Hepatocyte (in vitro differentiated cells): ENCODE measurements at regions not wholly inside any gene's neighbourhood (a gene's known extent, or its start where the extent isn't known, plus 50 kb on each side); places are given as distances from the start of the nearest gene placed in this dataset.

Experiments
- DNase-seq: peaks from one replicate; pipeline ENCODE4 v3.0.0-alpha.2; 2016; ENCODE audit warnings: low spot score
- H2AFZ ChIP-seq: fragments of 200-600 bp; sonication (generic); 2 replicates; pipeline ENCODE4 v1.6.0; 2016; ENCODE audit warnings: antibody characterized with exemption, mild to moderate bottlenecking
- H3K27ac ChIP-seq: fragments of 200-600 bp; sonication (generic); 2 replicates; pipeline ENCODE4 v1.5.1; 2016; ENCODE audit warnings: mild to moderate bottlenecking
- H3K27me3 ChIP-seq: fragments of 200-600 bp; sonication (generic); 2 replicates; pipeline ENCODE4 v1.6.1; 2016
- H3K36me3 ChIP-seq: fragments of 200-600 bp; sonication (generic); replicated peaks from 2 replicates; pipeline ENCODE4 v1.5.1; 2016; ENCODE audit warnings: low read depth; ENCODE audit not compliant: insufficient read depth
- H3K4me1 ChIP-seq: fragments of 200-600 bp; sonication (generic); 2 replicates; pipeline ENCODE4 v1.5.1; 2016; ENCODE audit warnings: mild to moderate bottlenecking, moderate library complexity; ENCODE audit not compliant: insufficient read depth
- H3K4me2 ChIP-seq: fragments of 200-600 bp; sonication (generic); 2 replicates; pipeline ENCODE4 v1.6.0; 2016
- H3K4me3 ChIP-seq: fragments of 200-600 bp; sonication (generic); 2 replicates; pipeline ENCODE4 v1.5.1; 2016; ENCODE audit warnings: mild to moderate bottlenecking
- H3K79me2 ChIP-seq: fragments of 200-600 bp; sonication (generic); 2 replicates; pipeline ENCODE4 v1.6.0; 2017; ENCODE audit warnings: mild to moderate bottlenecking
- H3K9me2 ChIP-seq: fragments of 200-600 bp; sonication (generic); replicated peaks from 2 replicates; pipeline ENCODE4 v1.6.0; 2017; ENCODE audit warnings: mild to moderate bottlenecking; ENCODE audit not compliant: insufficient read depth
- H3K9me3 ChIP-seq: fragments of 200-600 bp; sonication (generic); 2 replicates; pipeline ENCODE4 v1.5.1; 2016; ENCODE audit warnings: low read depth, mild to moderate bottlenecking
- H4K20me1 ChIP-seq: fragments of 200-600 bp; sonication (generic); 2 replicates; pipeline ENCODE4 v1.6.0; 2016; ENCODE audit warnings: mild to moderate bottlenecking; ENCODE audit not compliant: insufficient read depth, poor library complexity, severe bottlenecking
- EZH2 ChIP-seq: fragments of 200-600 bp; sonication (generic); IDR thresholded peaks from 2 replicates; pipeline ENCODE4 v1.6.1; 2016; ENCODE audit warnings: antibody characterized with exemption, mild to moderate bottlenecking, borderline replicate concordance
- EZH2phosphoT487 ChIP-seq: fragments of 200-600 bp; sonication (generic); IDR thresholded peaks from one replicate; pipeline ENCODE4 v1.6.1; 2018; ENCODE audit warnings: antibody characterized with exemption, mild to moderate bottlenecking, low read depth, moderate library complexity; ENCODE audit not compliant: unreplicated experiment, severe bottlenecking
- WGBS: methylation state at CpG from one replicate; pipeline ENCODE4 v1.1.6; 2016; ENCODE audit warnings: low lambda C conversion rate; ENCODE audit errors: missing lambda C conversion rate; 5-methylcytosine and 5-hydroxymethylcytosine counted together
- TF ChIP-seq, protein P1 (sequence below): fragments of 200-600 bp; sonication (generic); IDR thresholded peaks from 2 replicates; pipeline ENCODE4 v1.5.1; 2016; ENCODE audit warnings: antibody characterized with exemption, mild to moderate bottlenecking; ENCODE audit not compliant: poor library complexity

DNA sequence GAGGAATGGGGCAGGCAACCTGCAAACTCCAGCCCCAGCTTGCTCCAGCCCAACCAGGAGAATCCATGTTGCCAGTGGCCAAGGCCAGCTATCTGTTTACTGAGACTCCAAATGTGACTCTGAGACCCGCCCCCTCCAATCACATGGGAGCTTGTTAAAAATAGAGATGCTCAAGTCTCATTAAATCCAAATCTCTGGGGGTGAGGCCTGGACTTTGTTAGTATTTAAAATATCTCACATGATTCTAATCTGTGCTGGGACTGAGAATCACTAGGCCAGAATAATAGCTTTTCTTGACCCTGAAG is 224.2 kb upstream of the TBL1XR1 start:
- Histone ChIP-seq H3K4me1 (no peaks in the 10 kb centered on the region), H3K79me2 (no peaks in the 10 kb centered on the region), H3K4me2 (no peak overlapping the region), H4K20me1 (no peaks in the 10 kb centered on the region), H3K27ac (peak overlapping the region; percentile 57), H3K4me3 (no peak overlapping the region), H3K9me3 (no peaks in the 10 kb centered on the region), H3K36me3 (no peaks in the 10 kb centered on the region), H2AFZ (no peak overlapping the region), H3K27me3 (no peaks in the 10 kb centered on the region), H3K9me2 (no peaks in the 10 kb centered on the region)
- no peak for DNase-seq
- TF ChIP-seq, protein P1, sequence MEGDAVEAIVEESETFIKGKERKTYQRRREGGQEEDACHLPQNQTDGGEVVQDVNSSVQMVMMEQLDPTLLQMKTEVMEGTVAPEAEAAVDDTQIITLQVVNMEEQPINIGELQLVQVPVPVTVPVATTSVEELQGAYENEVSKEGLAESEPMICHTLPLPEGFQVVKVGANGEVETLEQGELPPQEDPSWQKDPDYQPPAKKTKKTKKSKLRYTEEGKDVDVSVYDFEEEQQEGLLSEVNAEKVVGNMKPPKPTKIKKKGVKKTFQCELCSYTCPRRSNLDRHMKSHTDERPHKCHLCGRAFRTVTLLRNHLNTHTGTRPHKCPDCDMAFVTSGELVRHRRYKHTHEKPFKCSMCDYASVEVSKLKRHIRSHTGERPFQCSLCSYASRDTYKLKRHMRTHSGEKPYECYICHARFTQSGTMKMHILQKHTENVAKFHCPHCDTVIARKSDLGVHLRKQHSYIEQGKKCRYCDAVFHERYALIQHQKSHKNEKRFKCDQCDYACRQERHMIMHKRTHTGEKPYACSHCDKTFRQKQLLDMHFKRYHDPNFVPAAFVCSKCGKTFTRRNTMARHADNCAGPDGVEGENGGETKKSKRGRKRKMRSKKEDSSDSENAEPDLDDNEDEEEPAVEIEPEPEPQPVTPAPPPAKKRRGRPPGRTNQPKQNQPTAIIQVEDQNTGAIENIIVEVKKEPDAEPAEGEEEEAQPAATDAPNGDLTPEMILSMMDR: no peak
- TF ChIP-seq EZH2: no peak
- TF ChIP-seq EZH2phosphoT487: no peak
- WGBS: 94% methylated on average over 1 of the region's 1 CpG

DNA sequence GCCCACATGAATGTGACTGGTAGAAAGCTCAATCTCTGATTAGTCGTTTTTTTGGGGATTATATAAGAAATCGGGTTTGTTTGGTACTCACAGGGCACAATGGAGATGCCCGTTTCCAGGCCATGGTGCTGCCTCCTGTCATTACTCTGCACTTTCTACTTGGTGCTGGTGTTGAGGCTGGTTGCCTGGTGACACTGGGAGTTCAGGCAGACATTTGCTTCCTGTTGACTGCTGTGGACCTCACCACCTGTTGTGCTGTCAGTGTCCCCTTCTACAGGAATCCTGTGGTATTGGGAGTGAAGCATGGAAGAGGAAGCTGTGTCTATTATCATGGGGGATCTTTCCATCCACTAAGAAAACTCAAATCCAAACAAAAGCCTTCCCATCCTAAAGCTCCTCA is 227.2 kb upstream of the TBL1XR1 start:
- H4K20me1 ChIP-seq: no peaks in the 10 kb centered on the region
- H3K79me2 ChIP-seq: no peaks in the 10 kb centered on the region
- no peak for DNase-seq
- H3K4me1 ChIP-seq: no peaks in the 10 kb centered on the region
- WGBS: 92% methylated on average over 3 of the region's 3 CpGs
- TF ChIP-seq, protein P1: no peak
- TF ChIP-seq EZH2phosphoT487 (no peak), EZH2 (no peak)
- H3K36me3 ChIP-seq: no peaks in the 10 kb centered on the region
- H3K9me3 ChIP-seq: no peaks in the 10 kb centered on the region
- H3K9me2 ChIP-seq: no peaks in the 10 kb centered on the region
- no peak overlapping the region for H3K4me2 ChIP-seq
- H3K27ac ChIP-seq: no peak overlapping the region
- no peak overlapping the region for H3K4me3 ChIP-seq
- no peaks in the 10 kb centered on the region for H3K27me3 ChIP-seq
- H2AFZ ChIP-seq: no peak overlapping the region

DNA sequence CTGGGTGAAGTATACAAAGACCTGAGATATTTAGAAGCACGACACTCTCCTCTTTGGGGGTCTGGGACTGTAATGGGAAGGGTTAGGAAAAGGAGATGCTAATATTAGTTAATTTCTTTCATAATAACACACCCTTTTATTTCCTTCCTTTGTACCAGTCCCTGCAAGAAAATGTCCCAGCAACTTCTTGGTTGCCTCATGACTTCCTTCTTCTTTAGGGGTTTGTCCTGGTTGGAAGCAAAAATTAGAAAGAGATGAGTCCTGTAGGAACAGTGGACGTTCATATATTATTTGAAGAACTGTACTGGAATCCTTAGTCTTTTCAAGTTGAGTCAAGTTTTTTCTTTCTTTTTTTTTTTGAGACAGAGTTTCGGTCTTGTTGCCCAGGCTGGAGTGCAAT is 227.8 kb upstream of the TBL1XR1 start:
- DNase-seq: no peak
- no peaks in the 10 kb centered on the region for H3K9me3 ChIP-seq
- TF ChIP-seq EZH2phosphoT487 (no peak), EZH2 (no peak)
- TF ChIP-seq, protein P1: no peak
- H3K27me3 ChIP-seq: no peaks in the 10 kb centered on the region
- no peak overlapping the region for H2AFZ ChIP-seq
- no peaks in the 10 kb centered on the region for H3K4me1 ChIP-seq
- H3K36me3 ChIP-seq: no peaks in the 10 kb centered on the region
- H3K27ac ChIP-seq: no peak overlapping the region
- H3K4me2 ChIP-seq: no peak overlapping the region
- H3K79me2 ChIP-seq: no peaks in the 10 kb centered on the region
- H3K9me2 ChIP-seq: no peaks in the 10 kb centered on the region
- no peaks in the 10 kb centered on the region for H4K20me1 ChIP-seq
- WGBS: 96% methylated on average over 3 of the region's 3 CpGs
- H3K4me3 ChIP-seq: no peak overlapping the region

DNA sequence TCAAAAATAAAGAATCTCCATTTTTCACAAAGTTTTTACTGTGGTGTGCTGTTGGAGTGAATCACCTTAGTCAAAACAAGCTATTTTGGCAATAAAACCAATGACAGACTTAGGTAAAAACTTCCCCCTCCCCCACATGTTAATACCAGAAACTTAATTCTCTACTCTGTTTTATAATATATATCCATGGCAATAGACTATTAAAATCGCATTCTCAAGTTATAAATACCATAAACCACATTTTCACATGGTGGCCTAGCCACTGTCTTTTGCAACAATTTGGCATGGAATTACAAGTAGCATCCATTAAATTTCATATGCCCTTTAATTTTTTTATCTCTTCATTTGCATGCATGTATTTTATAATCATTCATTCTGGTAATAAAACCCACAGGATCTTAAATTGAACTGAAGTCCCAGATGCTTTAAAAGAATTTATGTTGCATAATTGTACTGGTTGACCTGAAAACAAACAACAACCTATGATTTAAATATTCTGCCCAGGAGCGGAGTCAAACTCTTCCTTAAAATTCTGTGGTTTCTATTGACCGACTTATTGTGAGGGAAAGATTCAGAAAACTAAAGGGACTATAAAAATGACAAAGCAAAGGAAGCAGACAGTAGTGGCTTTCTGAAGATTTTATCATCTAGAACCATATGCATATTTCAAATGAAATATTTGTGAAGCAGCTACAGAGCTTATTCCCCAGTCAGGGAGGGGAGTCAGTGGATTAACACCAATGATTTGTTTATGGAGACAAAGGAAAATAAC is 229.0 kb upstream of the TBL1XR1 start:
- Histone ChIP-seq H3K79me2 (no peaks in the 10 kb centered on the region), H3K4me2 (no peak overlapping the region), H3K27ac (no peak overlapping the region), H2AFZ (no peak overlapping the region), H3K4me3 (no peak overlapping the region), H3K9me2 (no peaks in the 10 kb centered on the region), H4K20me1 (no peaks in the 10 kb centered on the region), H3K36me3 (no peaks in the 10 kb centered on the region), H3K27me3 (no peaks in the 10 kb centered on the region), H3K9me3 (no peaks in the 10 kb centered on the region), H3K4me1 (peaks cover 4% of the 10 kb centered on the region)
- DNase-seq: no peak
- 88% methylated on average over 3 of the region's 3 CpGs for WGBS
- TF ChIP-seq EZH2 (no peak), EZH2phosphoT487 (no peak)
- TF ChIP-seq, protein P1: no peak
